Chondrocyte (in vitro differentiated cells): ENCODE measurements at regions not wholly inside any gene's neighbourhood (a gene's known extent, or its start where the extent isn't known, plus 50 kb on each side); places are given as distances from the start of the nearest gene placed in this dataset.

Source experiments
- DNase-seq: peaks from one replicate; pipeline ENCODE4 v3.0.0; 2021; ENCODE audit warnings: mixed read lengths, low spot score
- H3K27ac Mint-ChIP-seq: one replicate; pipeline ENCODE4 v1.8.0; 2021; ENCODE audit warnings: mild to moderate bottlenecking, moderate library complexity, mixed read lengths; ENCODE audit not compliant: unreplicated experiment
- H3K27me3 Mint-ChIP-seq: 2 replicates; pipeline ENCODE4 v1.8.0; 2021; ENCODE audit warnings: low read depth, mixed read lengths
- H3K36me3 Mint-ChIP-seq: 2 replicates; pipeline ENCODE4 v1.8.0; 2021; ENCODE audit warnings: low read depth, mixed read lengths
- H3K4me1 Mint-ChIP-seq: 2 replicates; pipeline ENCODE4 v1.8.0; 2021; ENCODE audit warnings: low read depth, mild to moderate bottlenecking, mixed read lengths
- H3K4me3 Mint-ChIP-seq: one replicate; pipeline ENCODE4 v1.8.0; 2021; ENCODE audit warnings: mild to moderate bottlenecking, moderate library complexity, mixed read lengths; ENCODE audit not compliant: unreplicated experiment
- H3K9me3 Mint-ChIP-seq: 2 replicates; pipeline ENCODE4 v1.8.0; 2021; ENCODE audit warnings: low read depth, mixed read lengths
- TF ChIP-seq, protein P1 (sequence below): fragments of 200-600 bp; sonication (generic); IDR thresholded peaks from 2 replicates; pipeline ENCODE4 v1.5.0; 2021; ENCODE audit warnings: antibody characterized with exemption, mild to moderate bottlenecking, moderate library complexity

DNA sequence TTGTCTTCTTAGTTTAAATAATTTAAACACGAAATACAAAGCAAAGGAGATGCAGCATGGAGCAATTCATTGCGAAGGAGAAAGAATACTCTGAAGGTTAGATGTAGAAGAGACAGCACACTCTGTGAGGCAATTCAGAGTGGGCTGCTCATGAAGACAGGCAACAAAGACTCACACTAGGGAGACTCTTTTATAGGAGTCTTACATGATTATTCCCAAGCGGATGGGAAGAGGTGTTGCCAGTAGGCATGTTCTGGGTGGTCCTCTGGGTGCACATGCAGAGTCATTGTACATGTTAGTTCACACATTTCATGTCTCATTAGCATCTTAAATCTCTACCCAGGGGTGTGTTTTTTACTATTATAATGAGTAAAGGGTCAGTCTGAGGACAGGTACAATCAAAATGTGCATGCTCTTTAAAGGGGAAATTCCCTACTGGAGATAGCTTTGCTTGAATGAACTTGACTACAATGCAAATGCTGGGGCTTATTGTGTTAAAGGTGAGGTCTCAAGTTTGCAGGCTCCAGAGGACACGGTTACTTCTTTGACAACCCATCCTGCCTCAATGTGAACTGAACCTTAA, 275.5 kb downstream of the CDH19 start:
- H3K9me3 Mint-ChIP-seq: no peaks in the 10 kb centered on the region

DNA sequence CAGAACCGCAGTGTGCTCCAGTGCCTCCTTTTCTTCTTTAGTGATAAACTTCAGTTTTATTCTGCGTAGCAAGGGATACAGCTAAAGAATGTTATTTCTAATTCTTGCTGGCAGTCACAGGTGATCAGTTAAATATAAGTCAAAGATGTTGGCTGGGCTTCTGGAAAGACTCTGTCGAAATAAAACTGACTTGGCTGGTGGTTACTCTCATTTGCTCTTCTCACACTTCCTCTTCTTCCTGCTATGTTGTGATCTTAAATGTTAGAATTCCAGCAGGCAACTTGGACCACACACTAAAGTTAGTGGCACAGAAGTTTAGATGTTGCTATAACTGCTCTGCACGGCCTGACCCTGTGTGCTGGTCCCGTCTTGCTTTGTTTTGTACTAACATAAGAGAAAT, 278.6 kb downstream of the CDH19 start:
- Mint-ChIP-seq H3K27me3 (peaks cover 2% of the 10 kb centered on the region), H3K4me3 (no peak overlapping the region), H3K36me3 (no peaks in the 10 kb centered on the region), H3K27ac (no peak overlapping the region), H3K9me3 (no peaks in the 10 kb centered on the region), H3K4me1 (no peaks in the 10 kb centered on the region)
- TF ChIP-seq, protein P1, sequence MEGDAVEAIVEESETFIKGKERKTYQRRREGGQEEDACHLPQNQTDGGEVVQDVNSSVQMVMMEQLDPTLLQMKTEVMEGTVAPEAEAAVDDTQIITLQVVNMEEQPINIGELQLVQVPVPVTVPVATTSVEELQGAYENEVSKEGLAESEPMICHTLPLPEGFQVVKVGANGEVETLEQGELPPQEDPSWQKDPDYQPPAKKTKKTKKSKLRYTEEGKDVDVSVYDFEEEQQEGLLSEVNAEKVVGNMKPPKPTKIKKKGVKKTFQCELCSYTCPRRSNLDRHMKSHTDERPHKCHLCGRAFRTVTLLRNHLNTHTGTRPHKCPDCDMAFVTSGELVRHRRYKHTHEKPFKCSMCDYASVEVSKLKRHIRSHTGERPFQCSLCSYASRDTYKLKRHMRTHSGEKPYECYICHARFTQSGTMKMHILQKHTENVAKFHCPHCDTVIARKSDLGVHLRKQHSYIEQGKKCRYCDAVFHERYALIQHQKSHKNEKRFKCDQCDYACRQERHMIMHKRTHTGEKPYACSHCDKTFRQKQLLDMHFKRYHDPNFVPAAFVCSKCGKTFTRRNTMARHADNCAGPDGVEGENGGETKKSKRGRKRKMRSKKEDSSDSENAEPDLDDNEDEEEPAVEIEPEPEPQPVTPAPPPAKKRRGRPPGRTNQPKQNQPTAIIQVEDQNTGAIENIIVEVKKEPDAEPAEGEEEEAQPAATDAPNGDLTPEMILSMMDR: no peak
- DNase-seq: no peak

More for the DNA sequence above, 275.5 kb downstream of the CDH19 start:
- TF ChIP-seq, protein P1: no peak
- Mint-ChIP-seq H3K27me3 (peaks cover 2% of the 10 kb centered on the region), H3K27ac (no peak overlapping the region), H3K36me3 (no peaks in the 10 kb centered on the region), H3K4me3 (no peak overlapping the region), H3K4me1 (no peaks in the 10 kb centered on the region)
- DNase-seq: no peak

DNA sequence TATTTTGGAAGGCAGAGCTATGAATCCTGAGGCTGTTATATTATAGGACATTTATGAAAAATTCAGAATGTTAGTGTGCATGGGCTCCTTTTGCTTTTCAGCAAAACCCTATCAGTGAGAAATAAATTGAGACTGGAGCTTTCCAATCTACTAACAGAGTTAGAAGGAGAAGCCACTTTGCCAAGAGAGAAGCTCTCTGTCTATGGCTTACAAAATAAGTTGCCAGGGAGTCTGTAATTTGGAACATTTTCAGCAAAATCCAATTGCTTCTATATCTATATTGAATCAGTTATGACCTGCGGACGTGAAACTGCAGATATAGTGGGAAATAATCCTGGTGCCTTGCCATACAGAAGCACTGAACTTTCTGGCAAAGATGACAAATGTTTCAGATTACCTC, 279.3 kb downstream of the CDH19 start:
- no peaks in the 10 kb centered on the region for H3K9me3 Mint-ChIP-seq
- no peak for DNase-seq
- TF ChIP-seq, protein P1: no peak
- H3K4me3 Mint-ChIP-seq: no peak overlapping the region
- H3K4me1 Mint-ChIP-seq: no peaks in the 10 kb centered on the region
- no peak overlapping the region for H3K27ac Mint-ChIP-seq
- no peaks in the 10 kb centered on the region for H3K36me3 Mint-ChIP-seq
- peaks cover 2% of the 10 kb centered on the region for H3K27me3 Mint-ChIP-seq

DNA sequence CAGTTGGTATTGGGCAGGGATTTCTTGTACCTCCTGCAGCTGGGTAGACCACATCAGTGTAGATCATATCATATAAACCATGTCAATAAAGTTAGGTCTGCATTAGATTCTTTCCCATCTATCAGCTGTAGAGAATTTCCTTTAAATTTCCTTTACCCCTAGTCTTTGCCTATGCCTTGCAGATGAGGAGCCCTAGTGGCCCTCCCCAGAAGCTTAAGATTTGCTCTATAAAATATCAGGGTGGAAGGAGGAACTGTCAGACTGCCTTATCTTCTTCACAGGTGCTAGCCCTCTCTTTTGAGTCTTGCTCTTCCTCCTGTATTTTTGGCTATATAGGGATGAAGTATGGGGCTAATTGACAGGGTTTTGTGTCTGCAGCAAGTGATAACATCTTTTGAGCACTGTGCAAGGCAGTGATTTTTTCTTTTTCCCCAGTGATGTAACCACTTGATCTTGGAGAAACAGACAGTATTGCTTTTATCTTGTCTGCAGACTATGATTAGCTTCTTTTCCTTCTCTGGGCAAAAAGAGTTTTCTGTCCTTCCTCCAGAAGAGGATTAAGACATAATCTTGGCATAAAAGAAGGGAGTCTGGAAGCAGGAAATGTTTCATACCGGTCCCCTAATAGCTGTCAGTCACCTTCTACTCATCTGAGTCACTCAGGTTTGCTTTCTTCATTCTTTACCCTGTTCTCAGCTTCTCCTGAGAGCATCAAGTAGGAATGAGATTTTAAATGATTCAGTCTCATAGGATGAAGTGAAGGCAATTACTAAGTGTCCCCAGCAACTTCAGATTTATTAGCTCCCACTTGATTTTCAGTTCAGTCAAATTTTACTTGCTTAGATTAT, 286.4 kb downstream of the CDH19 start:
- no peak overlapping the region for H3K27ac Mint-ChIP-seq

DNA sequence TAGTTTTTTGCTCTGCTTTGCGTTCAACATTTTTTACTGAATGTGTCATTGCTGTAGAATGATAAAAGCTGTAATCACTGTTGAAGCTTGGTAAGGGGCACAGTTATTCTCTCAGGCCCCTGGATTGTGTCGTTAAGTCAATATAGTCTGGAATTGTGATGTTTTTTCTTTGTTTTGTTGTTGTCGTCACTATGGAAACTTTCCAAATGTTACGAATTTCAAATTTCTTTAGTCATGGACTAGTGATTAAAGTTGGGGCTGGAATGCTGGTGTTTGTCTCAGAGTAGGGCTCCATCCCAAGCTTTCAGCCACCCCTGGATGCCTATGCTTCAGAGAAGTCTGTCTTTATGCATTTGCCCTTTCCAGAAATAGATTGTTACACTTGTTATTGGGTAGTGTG, 287.2 kb downstream of the CDH19 start:
- Mint-ChIP-seq H3K9me3 (no peaks in the 10 kb centered on the region), H3K27me3 (no peaks in the 10 kb centered on the region), H3K36me3 (no peaks in the 10 kb centered on the region), H3K4me3 (no peak overlapping the region), H3K4me1 (no peaks in the 10 kb centered on the region), H3K27ac (no peak overlapping the region)
- DNase-seq: no peak
- TF ChIP-seq, protein P1: no peak

More for the DNA sequence above, 286.4 kb downstream of the CDH19 start:
- no peaks in the 10 kb centered on the region for H3K4me1 Mint-ChIP-seq
- no peaks in the 10 kb centered on the region for H3K27me3 Mint-ChIP-seq
- no peaks in the 10 kb centered on the region for H3K36me3 Mint-ChIP-seq
- TF ChIP-seq, protein P1: no peak
- H3K4me3 Mint-ChIP-seq: no peak overlapping the region
- H3K9me3 Mint-ChIP-seq: no peaks in the 10 kb centered on the region
- DNase-seq: no peak
